Body of pancreas (tissue), 4 donors: ENCODE measurements at regions not wholly inside any gene's neighbourhood (a gene's known extent, or its start where the extent isn't known, plus 50 kb on each side); places are given as distances from the start of the nearest gene placed in this dataset.

ENCODE experiments used
- ATAC-seq: fragments of 150-250 bp; one replicate; pipeline ENCODE4 v1.9.1; 2016
- DNase-seq, 4 donors: peaks; one replicate each; pipeline ENCODE4 v3.0.0-alpha.2; 2019
- H3K27ac ChIP-seq, 4 donors: fragments of 200-600 bp; sonication (generic); 1 replicate in 3 of 4; 2 replicates in 1 of 4; pipeline versions ENCODE4 v1.5.1 to v1.6.1; 2016 to 2019; ENCODE audit warnings: mild to moderate bottlenecking in 1 of 4, mixed read lengths in 1 of 4, moderate library complexity in 1 of 4
- H3K27me3 ChIP-seq, 2 donors: fragments of 200-600 bp; sonication (generic); one replicate each; pipeline ENCODE4 v1.6.0; 2016; ENCODE audit warnings: mild to moderate bottlenecking in 1 of 2
- H3K36me3 ChIP-seq, 2 donors: fragments of 200-600 bp; sonication (generic); replicated peaks in 1 of 2; 2 replicates each; pipeline ENCODE4 v1.5.1; 2016; ENCODE audit warnings: low read depth in 2 of 2; ENCODE audit not compliant: insufficient read depth in 1 of 2
- H3K4me1 ChIP-seq: fragments of 200-600 bp; sonication (generic); one replicate; pipeline ENCODE4 v1.6.0; 2016
- H3K4me3 ChIP-seq, 2 donors: fragments of 200-600 bp; sonication (generic); 1 replicate in 1 of 2; 2 replicates in 1 of 2; pipeline ENCODE4 v1.5.1; 2016 to 2019
- H3K9me3 ChIP-seq, 3 donors: fragments of 200-600 bp; sonication (generic); 1 replicate in 2 of 3; 2 replicates in 1 of 3; pipeline ENCODE4 v1.5.1; 2016
- POLR2A ChIP-seq, 3 donors: fragments of 450-650 bp; IDR thresholded peaks; one replicate each; pipeline ENCODE4 v1.6.1; 2016; ENCODE audit warnings: antibody characterized with exemption in 3 of 3, mild to moderate bottlenecking in 2 of 3
- WGBS, 2 donors: methylation state at CpG; one replicate each; pipeline ENCODE4 v1.1.5; 2017; 5-methylcytosine and 5-hydroxymethylcytosine counted together
- intact Hi-C: fragments of 100-400 bp; cut with DNase I; formaldehyde crosslinking; loops from one replicate; pipeline ENCODE4 v1.15.1; 2023
- TF ChIP-seq, protein P1 (sequence below), 7 experiments: fragments of 450-650 bp in 4 of 7; fragments of 200-600 bp in 3 of 7; sonication (generic) in 3 of 7; IDR thresholded peaks; one replicate each; pipeline ENCODE4 v1.5.1; 2016 to 2019; ENCODE audit warnings: antibody characterized with exemption in 7 of 7

DNA sequence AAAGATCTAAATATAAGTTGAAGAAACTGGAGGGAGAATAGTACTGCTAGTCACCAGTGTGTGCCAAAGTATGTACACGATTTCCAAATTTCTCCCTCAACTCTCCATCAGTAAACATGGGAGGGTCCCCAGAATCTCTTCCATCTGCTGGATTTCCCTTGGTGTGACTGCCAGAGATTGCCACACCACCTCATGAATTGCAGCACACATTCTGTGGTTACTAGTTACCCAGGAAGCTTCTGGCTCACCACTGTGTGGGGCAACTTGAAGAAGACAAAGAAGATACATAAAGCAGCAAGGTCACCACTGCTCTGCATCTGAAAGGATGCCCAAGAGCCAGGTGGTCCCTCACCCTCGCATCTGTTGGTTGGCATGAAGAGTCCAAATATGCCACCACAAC lies 191.7 kb upstream of the ESRRG start:
- TF ChIP-seq POLR2A (IDR thresholded peaks at IDR 0.05) = no peak
- TF ChIP-seq, protein P1, sequence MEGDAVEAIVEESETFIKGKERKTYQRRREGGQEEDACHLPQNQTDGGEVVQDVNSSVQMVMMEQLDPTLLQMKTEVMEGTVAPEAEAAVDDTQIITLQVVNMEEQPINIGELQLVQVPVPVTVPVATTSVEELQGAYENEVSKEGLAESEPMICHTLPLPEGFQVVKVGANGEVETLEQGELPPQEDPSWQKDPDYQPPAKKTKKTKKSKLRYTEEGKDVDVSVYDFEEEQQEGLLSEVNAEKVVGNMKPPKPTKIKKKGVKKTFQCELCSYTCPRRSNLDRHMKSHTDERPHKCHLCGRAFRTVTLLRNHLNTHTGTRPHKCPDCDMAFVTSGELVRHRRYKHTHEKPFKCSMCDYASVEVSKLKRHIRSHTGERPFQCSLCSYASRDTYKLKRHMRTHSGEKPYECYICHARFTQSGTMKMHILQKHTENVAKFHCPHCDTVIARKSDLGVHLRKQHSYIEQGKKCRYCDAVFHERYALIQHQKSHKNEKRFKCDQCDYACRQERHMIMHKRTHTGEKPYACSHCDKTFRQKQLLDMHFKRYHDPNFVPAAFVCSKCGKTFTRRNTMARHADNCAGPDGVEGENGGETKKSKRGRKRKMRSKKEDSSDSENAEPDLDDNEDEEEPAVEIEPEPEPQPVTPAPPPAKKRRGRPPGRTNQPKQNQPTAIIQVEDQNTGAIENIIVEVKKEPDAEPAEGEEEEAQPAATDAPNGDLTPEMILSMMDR (IDR thresholded peaks at IDR 0.05) = no peak
- Histone ChIP-seq H3K4me1 (no peaks in the 10 kb centered on the region), H3K27me3 (no peaks in the 10 kb centered on the region), H3K36me3 (no peaks in the 10 kb centered on the region), H3K9me3 (no peaks in the 10 kb centered on the region), H3K27ac (no peak overlapping the region), H3K4me3 (no peak overlapping the region)
- intact Hi-C loops = no loop called here
- ATAC-seq = no peak
- no peak for DNase-seq
- WGBS, 2 donors = 48% methylated on average over 2 of the region's 2 CpGs

DNA sequence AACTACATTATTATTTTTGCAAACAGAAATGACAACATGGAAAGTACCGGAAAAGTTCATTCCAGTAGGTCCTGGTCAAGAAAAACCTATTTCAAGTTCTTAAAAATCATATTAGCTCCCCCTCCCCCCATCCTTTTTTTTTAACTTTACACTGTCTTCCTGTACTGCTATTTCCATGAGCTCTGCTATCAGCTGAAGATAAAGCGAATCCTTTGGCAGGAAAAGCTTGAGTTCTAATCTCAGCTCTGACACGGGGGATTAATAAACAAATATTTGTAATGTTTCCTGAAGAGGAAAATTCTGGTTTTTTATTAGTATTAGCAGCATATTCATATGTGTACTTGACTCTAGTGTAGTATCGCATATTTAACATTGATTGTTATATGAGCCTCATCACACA lies 190.7 kb upstream of the ESRRG start:
- intact Hi-C loops = no loop called here
- Histone ChIP-seq H3K27me3 (no peaks in the 10 kb centered on the region), H3K36me3 (no peaks in the 10 kb centered on the region), H3K4me1 (no peaks in the 10 kb centered on the region), H3K27ac (no peak overlapping the region), H3K9me3 (no peaks in the 10 kb centered on the region), H3K4me3 (no peak overlapping the region)
- TF ChIP-seq, protein P1 (IDR thresholded peaks at IDR 0.05) = no peak
- no peak for TF ChIP-seq POLR2A (IDR thresholded peaks at IDR 0.05)
- WGBS, 2 donors = 45 to 47% methylated on average over 4 of the region's 4 CpGs
- DNase-seq (no peak), ATAC-seq (no peak)

DNA sequence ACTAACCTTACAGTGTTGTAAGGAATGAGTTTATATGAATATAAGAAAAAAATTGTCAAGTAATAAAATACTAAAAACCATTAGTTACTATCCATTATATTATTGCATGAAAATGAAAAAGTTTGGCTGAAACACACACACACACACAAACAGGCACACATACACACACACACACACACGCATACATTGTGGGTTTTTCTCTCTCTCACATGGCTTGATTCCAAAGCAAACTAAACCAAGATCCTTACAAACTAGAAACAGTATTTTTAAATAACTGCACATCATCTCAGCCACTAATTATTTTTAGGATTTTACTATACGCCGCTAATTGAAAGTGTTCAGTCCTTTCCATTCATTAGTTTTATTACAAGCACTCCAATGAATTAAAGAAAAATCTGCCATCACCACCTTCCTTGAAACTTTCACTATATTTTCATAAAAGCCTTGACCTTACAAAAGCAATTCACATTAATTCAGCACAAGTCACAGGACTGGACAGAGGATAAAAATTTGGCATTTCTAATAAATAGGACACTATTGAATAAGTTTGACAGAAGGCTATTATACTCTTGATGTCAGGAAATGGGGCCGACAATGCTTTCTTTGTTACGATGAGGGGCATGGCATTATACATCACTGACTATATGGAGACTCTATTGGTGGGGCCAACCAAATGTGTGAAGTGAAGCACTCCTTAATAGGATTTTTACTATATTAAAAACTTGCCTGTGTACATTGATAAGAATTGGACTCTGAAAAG lies 187.0 kb upstream of the ESRRG start:
- WGBS, 2 donors = 72% methylated on average over 5 of the region's 5 CpGs
- intact Hi-C loops = no loop called here
- Histone ChIP-seq H3K36me3 (no peaks in the 10 kb centered on the region), H3K27ac (no peak overlapping the region), H3K4me1 (no peaks in the 10 kb centered on the region), H3K9me3 (no peaks in the 10 kb centered on the region), H3K27me3 (no peaks in the 10 kb centered on the region), H3K4me3 (no peak overlapping the region)
- DNase-seq = no peak
- ATAC-seq = no peak
- TF ChIP-seq POLR2A (IDR thresholded peaks at IDR 0.05) = no peak
- TF ChIP-seq, protein P1 (IDR thresholded peaks at IDR 0.05) = no peak

DNA sequence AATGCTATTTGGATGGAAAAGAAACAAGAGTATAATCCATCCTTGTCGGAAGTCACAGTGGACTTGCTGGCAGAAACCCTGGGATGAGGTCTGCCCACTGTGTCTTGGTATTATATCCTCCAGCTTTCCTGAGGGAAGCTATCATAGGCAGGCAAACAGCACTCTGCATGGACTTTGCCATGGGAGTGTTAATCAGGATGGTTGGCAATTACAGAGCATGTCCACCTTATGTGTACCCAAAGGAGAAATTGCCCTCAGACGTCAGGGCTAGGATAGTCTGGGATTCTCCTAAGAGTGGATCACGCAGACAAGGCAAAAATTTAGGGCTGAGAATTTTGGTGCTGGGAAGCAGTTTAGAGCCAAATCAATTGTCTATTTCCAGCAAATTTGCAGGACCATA lies 184.9 kb upstream of the ESRRG start:
- Histone ChIP-seq H3K36me3 (no peaks in the 10 kb centered on the region), H3K27ac (no peak overlapping the region), H3K9me3 (no peaks in the 10 kb centered on the region), H3K4me3 (no peak overlapping the region), H3K4me1 (no peaks in the 10 kb centered on the region), H3K27me3 (no peaks in the 10 kb centered on the region)
- WGBS, 2 donors = 74 to 75% methylated on average over 3 of the region's 3 CpGs
- DNase-seq (no peak), ATAC-seq (no peak)
- TF ChIP-seq, protein P1 (IDR thresholded peaks at IDR 0.05) = no peak
- TF ChIP-seq POLR2A (IDR thresholded peaks at IDR 0.05) = no peak
- intact Hi-C loops = no loop called here

DNA sequence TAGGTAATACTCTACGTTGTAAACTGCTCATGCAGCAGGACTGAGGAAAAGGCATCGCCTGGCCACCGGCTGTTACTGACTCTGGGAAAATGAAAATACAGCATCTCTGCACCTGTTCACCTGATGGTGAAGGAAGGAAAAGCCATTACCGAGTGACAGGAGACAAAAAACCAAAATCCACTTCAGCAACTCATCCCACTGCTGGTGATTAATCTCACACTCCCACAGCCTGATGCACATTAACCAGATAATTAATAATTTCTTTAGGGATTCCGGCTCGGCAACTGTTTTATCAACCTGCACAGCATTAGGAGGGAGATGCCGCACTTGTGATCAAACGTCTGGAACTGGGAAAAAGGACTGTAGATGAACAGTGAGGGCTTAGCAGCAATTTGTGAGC lies 183.9 kb upstream of the ESRRG start:
- H3K4me1 ChIP-seq = no peaks in the 10 kb centered on the region
- WGBS, 2 donors = 63 to 74% methylated on average over 8 of the region's 8 CpGs
- H3K9me3 ChIP-seq = no peaks in the 10 kb centered on the region
- H3K4me3 ChIP-seq = no peak overlapping the region
- no peak overlapping the region for H3K27ac ChIP-seq
- no peak for TF ChIP-seq POLR2A (IDR thresholded peaks at IDR 0.05)
- TF ChIP-seq, protein P1 (IDR thresholded peaks at IDR 0.05) = no peak
- DNase-seq (no peak), ATAC-seq (no peak)
- H3K27me3 ChIP-seq = no peaks in the 10 kb centered on the region
- no peaks in the 10 kb centered on the region for H3K36me3 ChIP-seq
- intact Hi-C loops = no loop called here
